Kidney epithelial cell (primary cell): ENCODE measurements at regions not wholly inside any gene's neighbourhood (a gene's known extent, or its start where the extent isn't known, plus 50 kb on each side); places are given as distances from the start of the nearest gene placed in this dataset.

Experiments used
- DNase-seq: peaks from one replicate; pipeline ENCODE4 v3.0.0-alpha.2; 2010; ENCODE audit warnings: low read depth
- H3K27me3 ChIP-seq: 2 replicates; pipeline ENCODE4 v1.6.0; 2011; ENCODE audit warnings: low read length; ENCODE audit not compliant: control insufficient read depth, insufficient read depth
- H3K36me3 ChIP-seq: 2 replicates; pipeline ENCODE4 v1.5.1; 2011; ENCODE audit warnings: low read length; ENCODE audit not compliant: control insufficient read depth, insufficient read depth
- H3K4me3 ChIP-seq: 2 replicates; pipeline ENCODE4 v1.5.1; 2011; ENCODE audit warnings: low read depth, mild to moderate bottlenecking, control low read depth, low read length
- TF ChIP-seq, protein P1 (sequence below): IDR thresholded peaks from 2 replicates; pipeline ENCODE4 v1.5.1; 2011; ENCODE audit warnings: mild to moderate bottlenecking, moderate library complexity, low read length, control low read depth, inconsistent platforms; ENCODE audit not compliant: insufficient read depth, poor library complexity, severe bottlenecking

DNA sequence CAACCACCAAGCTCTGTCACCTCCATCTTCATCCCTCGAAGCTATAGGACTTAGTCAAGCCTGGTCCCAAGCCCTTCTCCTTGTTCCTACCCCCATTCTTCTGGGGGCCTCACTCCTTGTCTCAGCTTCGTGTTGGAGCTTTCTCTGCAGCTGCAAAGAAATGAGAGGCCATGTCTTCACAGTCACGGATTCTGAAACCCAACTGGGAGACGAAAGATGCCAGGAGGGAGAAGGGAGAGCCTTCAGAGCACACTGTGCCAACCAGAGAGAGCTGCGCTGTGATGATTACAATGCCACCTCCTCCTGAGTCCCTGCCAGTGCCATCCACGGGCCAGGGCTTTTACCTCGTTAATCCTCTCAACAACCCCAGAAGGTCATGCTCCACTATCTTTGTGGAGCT lies 469.3 kb downstream of the TBC1D22A start:
- Histone ChIP-seq H3K4me3 (no peak overlapping the region), H3K27me3 (no peaks in the 10 kb centered on the region), H3K36me3 (no peaks in the 10 kb centered on the region)
- no peak for DNase-seq
- TF ChIP-seq, protein P1, sequence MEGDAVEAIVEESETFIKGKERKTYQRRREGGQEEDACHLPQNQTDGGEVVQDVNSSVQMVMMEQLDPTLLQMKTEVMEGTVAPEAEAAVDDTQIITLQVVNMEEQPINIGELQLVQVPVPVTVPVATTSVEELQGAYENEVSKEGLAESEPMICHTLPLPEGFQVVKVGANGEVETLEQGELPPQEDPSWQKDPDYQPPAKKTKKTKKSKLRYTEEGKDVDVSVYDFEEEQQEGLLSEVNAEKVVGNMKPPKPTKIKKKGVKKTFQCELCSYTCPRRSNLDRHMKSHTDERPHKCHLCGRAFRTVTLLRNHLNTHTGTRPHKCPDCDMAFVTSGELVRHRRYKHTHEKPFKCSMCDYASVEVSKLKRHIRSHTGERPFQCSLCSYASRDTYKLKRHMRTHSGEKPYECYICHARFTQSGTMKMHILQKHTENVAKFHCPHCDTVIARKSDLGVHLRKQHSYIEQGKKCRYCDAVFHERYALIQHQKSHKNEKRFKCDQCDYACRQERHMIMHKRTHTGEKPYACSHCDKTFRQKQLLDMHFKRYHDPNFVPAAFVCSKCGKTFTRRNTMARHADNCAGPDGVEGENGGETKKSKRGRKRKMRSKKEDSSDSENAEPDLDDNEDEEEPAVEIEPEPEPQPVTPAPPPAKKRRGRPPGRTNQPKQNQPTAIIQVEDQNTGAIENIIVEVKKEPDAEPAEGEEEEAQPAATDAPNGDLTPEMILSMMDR = no peak

- TF ChIP-seq, protein P1 = no peak
- Histone ChIP-seq H3K4me3 (no peak overlapping the region), H3K27me3 (no peaks in the 10 kb centered on the region), H3K36me3 (no peaks in the 10 kb centered on the region)
- DNase-seq = no peak
Measured at GRCh38 chr22:47230741-47231140, 468.3 kb downstream of the TBC1D22A start.

- no peaks in the 10 kb centered on the region for H3K27me3 ChIP-seq
- TF ChIP-seq, protein P1 = no peak
- DNase-seq = no peak
- no peaks in the 10 kb centered on the region for H3K36me3 ChIP-seq
- H3K4me3 ChIP-seq = no peak overlapping the region
Measured at GRCh38 chr22:47230251-47230650, 467.8 kb downstream of the TBC1D22A start.

GRCh38 chr22:47228767-47229166 lies 466.3 kb downstream of the TBC1D22A start:
- DNase-seq = no peak
- Histone ChIP-seq H3K4me3 (no peak overlapping the region), H3K27me3 (no peaks in the 10 kb centered on the region), H3K36me3 (no peaks in the 10 kb centered on the region)
- TF ChIP-seq, protein P1 = no peak

GRCh38 chr22:47225931-47226633 lies 463.6 kb downstream of the TBC1D22A start:
- DNase-seq = no peak
- no peak overlapping the region for H3K4me3 ChIP-seq
- TF ChIP-seq, protein P1 = no peak
- H3K36me3 ChIP-seq = no peaks in the 10 kb centered on the region
- H3K27me3 ChIP-seq = peaks cover 5% of the 10 kb centered on the region
